Esophagus squamous epithelium (tissue), 5 donors: ENCODE measurements at regions not wholly inside any gene's neighbourhood (a gene's known extent, or its start where the extent isn't known, plus 50 kb on each side); places are given as distances from the start of the nearest gene placed in this dataset.
A peak's percentile ranks its signal among the peaks of the same experiment; 100 is the strongest.

ENCODE experiments used
- DNase-seq: peaks from one replicate; lab custom pipeline; 2025; lab: John Stamatoyannopoulos, UW
- H3K27ac ChIP-seq, 4 donors: fragments of 200-600 bp; sonication (generic); one replicate each; pipeline ENCODE4 v1.5.1; 2016 to 2019; ENCODE audit warnings: mild to moderate bottlenecking in 1 of 4
- H3K27me3 ChIP-seq, 4 donors: fragments of 200-600 bp; sonication (generic); 1 replicate in 3 of 4; 2 replicates in 1 of 4; pipeline versions ENCODE4 v1.5.1 to v1.6.0; 2017 to 2021; ENCODE audit warnings: antibody characterized with exemption in 1 of 4
- H3K36me3 ChIP-seq, 3 donors: fragments of 200-600 bp; sonication (generic); one replicate each; pipeline ENCODE4 v1.5.1; 2016 to 2019
- H3K4me1 ChIP-seq, 3 donors: fragments of 200-600 bp; sonication (generic); one replicate each; pipeline ENCODE4 v1.5.1; 2017 to 2019
- H3K4me3 ChIP-seq, 4 donors: fragments of 200-600 bp; sonication (generic); 1 replicate in 3 of 4; 2 replicates in 1 of 4; pipeline ENCODE4 v1.5.1; 2016 to 2019; ENCODE audit warnings: mild to moderate bottlenecking in 2 of 4, moderate library complexity in 1 of 4
- H3K9me3 ChIP-seq, 3 donors: fragments of 200-600 bp; sonication (generic); one replicate each; pipeline ENCODE4 v1.5.1; 2016 to 2019
- POLR2A ChIP-seq, 4 donors: fragments of 450-650 bp; IDR thresholded peaks; one replicate each; pipeline ENCODE4 v1.6.1; 2017; ENCODE audit warnings: antibody characterized with exemption in 4 of 4, mild to moderate bottlenecking in 4 of 4, moderate library complexity in 3 of 4
- WGBS, 2 donors: methylation state at CpG; one replicate each; pipeline ENCODE4 v1.1.5; 2018; 5-methylcytosine and 5-hydroxymethylcytosine counted together
- intact Hi-C: fragments of 100-400 bp; cut with DNase I; formaldehyde crosslinking; loops from one replicate; pipeline ENCODE4 v1.15.0; 2022
- TF ChIP-seq, protein P1 (sequence below), 6 experiments: fragments of 450-650 bp in 4 of 6; fragments of 200-600 bp in 2 of 6; sonication (generic) in 2 of 6; IDR thresholded peaks; one replicate each; pipeline ENCODE4 v1.5.1; 2016 to 2019; ENCODE audit warnings: antibody characterized with exemption in 6 of 6, mild to moderate bottlenecking in 4 of 6, moderate library complexity in 4 of 6
- donor health status: DM: yes; HTN: yes; CAD: no.

GRCh38 chr7:12768948-12769347, 81.5 kb downstream of the ARL4A start:
- no peaks in the 10 kb centered on the region for H3K36me3 ChIP-seq
- peaks cover 0 to 32% (median 11%) of the 10 kb centered on the region in 3 donors for H3K4me1 ChIP-seq
- 57 to 80% methylated on average over 1 of the region's 1 CpG for WGBS, 2 donors
- TF ChIP-seq POLR2A (IDR thresholded peaks at IDR 0.05) = no peak
- TF ChIP-seq, protein P1, sequence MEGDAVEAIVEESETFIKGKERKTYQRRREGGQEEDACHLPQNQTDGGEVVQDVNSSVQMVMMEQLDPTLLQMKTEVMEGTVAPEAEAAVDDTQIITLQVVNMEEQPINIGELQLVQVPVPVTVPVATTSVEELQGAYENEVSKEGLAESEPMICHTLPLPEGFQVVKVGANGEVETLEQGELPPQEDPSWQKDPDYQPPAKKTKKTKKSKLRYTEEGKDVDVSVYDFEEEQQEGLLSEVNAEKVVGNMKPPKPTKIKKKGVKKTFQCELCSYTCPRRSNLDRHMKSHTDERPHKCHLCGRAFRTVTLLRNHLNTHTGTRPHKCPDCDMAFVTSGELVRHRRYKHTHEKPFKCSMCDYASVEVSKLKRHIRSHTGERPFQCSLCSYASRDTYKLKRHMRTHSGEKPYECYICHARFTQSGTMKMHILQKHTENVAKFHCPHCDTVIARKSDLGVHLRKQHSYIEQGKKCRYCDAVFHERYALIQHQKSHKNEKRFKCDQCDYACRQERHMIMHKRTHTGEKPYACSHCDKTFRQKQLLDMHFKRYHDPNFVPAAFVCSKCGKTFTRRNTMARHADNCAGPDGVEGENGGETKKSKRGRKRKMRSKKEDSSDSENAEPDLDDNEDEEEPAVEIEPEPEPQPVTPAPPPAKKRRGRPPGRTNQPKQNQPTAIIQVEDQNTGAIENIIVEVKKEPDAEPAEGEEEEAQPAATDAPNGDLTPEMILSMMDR (IDR thresholded peaks at IDR 0.05) = no peak
- intact Hi-C loops = no loop called here
- no peak overlapping the region for H3K27ac ChIP-seq
- no peak overlapping the region for H3K4me3 ChIP-seq
- H3K27me3 ChIP-seq = no peaks in the 10 kb centered on the region
- DNase-seq = no peak
- peaks cover 0 to 4% (median 0%) of the 10 kb centered on the region in 3 donors for H3K9me3 ChIP-seq

DNA sequence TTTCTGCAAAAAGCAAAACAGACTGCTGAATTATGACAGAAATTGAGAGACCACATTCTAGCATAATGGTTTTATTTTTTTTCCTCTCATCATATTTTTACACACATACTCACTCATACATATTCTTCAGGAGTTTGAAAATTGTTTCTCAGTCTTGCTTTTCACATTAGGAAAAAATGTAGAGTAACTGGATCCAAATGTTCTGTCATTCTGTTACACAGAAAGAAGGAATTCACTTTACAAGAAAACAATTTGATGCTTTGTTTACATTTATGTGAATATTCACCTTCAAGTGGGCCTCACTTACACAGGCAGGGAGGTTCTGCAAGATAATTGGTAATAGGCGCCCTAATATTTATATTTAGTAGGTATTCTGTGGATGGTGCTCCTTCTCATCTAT, 82.0 kb downstream of the ARL4A start:
- no peak for TF ChIP-seq POLR2A (IDR thresholded peaks at IDR 0.05)
- TF ChIP-seq, protein P1 (IDR thresholded peaks at IDR 0.05) = no peak
- H3K4me1 ChIP-seq = peaks cover 0 to 32% (median 11%) of the 10 kb centered on the region in 3 donors
- no peak for DNase-seq
- 80 to 84% methylated on average over 1 of the region's 1 CpG for WGBS, 2 donors
- H3K4me3 ChIP-seq = no peak overlapping the region
- H3K27ac ChIP-seq = no peak overlapping the region
- intact Hi-C loops = no loop called here
- no peaks in the 10 kb centered on the region for H3K36me3 ChIP-seq
- peaks cover 0 to 4% (median 0%) of the 10 kb centered on the region in 3 donors for H3K9me3 ChIP-seq
- no peaks in the 10 kb centered on the region for H3K27me3 ChIP-seq

GRCh38 chr7:12770227-12770975, 83.0 kb downstream of the ARL4A start:
- Histone ChIP-seq H3K27me3 (no peaks in the 10 kb centered on the region), H3K9me3 (peaks cover 0 to 4% (median 0%) of the 10 kb centered on the region in 3 donors), H3K4me1 (peaks cover 0 to 32% (median 11%) of the 10 kb centered on the region in 3 donors), H3K36me3 (no peaks in the 10 kb centered on the region), H3K4me3 (no peak overlapping the region), H3K27ac (peak overlapping the region in 1 of 4 donors; percentile 4)
- WGBS, 2 donors = 17 to 25% methylated on average over 3 of the region's 3 CpGs
- intact Hi-C loops = no loop called here
- TF ChIP-seq, protein P1 (IDR thresholded peaks at IDR 0.05) = no peak
- TF ChIP-seq POLR2A (IDR thresholded peaks at IDR 0.05) = no peak
- DNase-seq = no peak

GRCh38 chr7:12771378-12771877, 84.0 kb downstream of the ARL4A start:
- Histone ChIP-seq H3K4me3 (peak overlapping the region in 3 of 4 donors; percentile 4 to 45 (median 17)), H3K4me1 (peaks cover 0 to 32% (median 11%) of the 10 kb centered on the region in 3 donors), H3K9me3 (peaks cover 0 to 4% (median 0%) of the 10 kb centered on the region in 3 donors), H3K27me3 (no peaks in the 10 kb centered on the region), H3K36me3 (no peaks in the 10 kb centered on the region), H3K27ac (peak overlapping the region in 3 of 4 donors; percentile 8 to 36 (median 11))
- no peak for DNase-seq
- TF ChIP-seq POLR2A (IDR thresholded peaks at IDR 0.05) = no peak
- TF ChIP-seq, protein P1 (IDR thresholded peaks at IDR 0.05) = no peak
- 5 to 15% methylated on average over 7 of the region's 7 CpGs for WGBS, 2 donors
- intact Hi-C loops = no loop called here

DNA sequence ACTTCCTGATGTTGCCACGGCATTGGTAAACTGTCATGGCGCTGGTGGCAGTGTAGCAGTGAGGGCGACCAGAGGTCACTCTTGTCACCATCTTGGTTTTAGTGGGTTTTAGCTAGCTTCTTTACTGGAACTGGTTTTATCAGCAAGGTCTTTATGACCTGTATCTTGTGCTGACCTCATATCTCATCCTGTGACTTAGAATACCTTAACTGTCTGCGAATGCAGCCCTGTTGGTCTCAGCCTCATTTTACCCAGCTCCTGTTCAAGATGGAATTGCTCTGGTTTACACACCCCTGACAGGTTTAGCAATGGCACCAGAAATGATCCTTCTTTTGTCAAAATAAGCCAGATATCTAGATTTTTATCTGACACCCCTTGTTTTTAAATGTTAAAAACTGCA, 85.3 kb downstream of the ARL4A start:
- Histone ChIP-seq H3K36me3 (no peaks in the 10 kb centered on the region), H3K27ac (no peak overlapping the region), H3K9me3 (peaks cover 0 to 4% (median 0%) of the 10 kb centered on the region in 3 donors), H3K27me3 (no peaks in the 10 kb centered on the region), H3K4me1 (peaks cover 0 to 32% (median 11%) of the 10 kb centered on the region in 3 donors), H3K4me3 (no peak overlapping the region)
- 94 to 96% methylated on average over 4 of the region's 4 CpGs for WGBS, 2 donors
- intact Hi-C loops = no loop called here
- TF ChIP-seq POLR2A (IDR thresholded peaks at IDR 0.05) = no peak
- TF ChIP-seq, protein P1 (IDR thresholded peaks at IDR 0.05) = no peak
- no peak for DNase-seq
